HG03103 (cell line): ENCODE measurements at regions not wholly inside any gene's neighbourhood (a gene's known extent, or its start where the extent isn't known, plus 50 kb on each side); places are given as distances from the start of the nearest gene placed in this dataset.

ENCODE experiments used
- ATAC-seq: cut with Tn5 transposase; IDR thresholded peaks from one replicate; pipeline ENCODE4 v1.9.1; 2021; ENCODE audit warnings: low read depth; ENCODE audit not compliant: unreplicated experiment

DNA sequence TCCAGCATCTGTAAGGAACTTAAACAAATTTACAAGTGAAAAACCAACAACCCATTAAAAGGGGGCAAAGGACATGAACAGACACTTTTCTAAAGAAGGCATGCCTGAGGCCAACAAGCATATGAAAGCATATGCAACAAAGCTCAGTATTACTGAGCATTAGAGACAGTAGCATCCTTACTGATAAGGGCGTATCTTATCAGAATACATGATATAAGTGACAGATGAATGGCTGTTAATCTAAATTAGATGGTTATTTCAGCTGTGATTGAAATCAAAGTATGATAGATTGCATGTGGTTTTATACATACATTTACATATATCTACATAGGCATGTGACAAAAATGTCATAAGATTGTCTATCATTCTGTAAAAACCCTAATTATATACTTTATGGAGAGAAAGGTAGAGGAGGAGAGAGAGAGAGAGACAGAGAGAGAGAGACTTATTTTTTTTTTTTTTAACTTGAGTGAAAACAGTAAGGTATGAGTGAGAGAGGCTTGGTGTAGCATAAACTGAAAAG lies 1240.7 kb downstream of the FAM181B start:
- no peak for ATAC-seq

DNA sequence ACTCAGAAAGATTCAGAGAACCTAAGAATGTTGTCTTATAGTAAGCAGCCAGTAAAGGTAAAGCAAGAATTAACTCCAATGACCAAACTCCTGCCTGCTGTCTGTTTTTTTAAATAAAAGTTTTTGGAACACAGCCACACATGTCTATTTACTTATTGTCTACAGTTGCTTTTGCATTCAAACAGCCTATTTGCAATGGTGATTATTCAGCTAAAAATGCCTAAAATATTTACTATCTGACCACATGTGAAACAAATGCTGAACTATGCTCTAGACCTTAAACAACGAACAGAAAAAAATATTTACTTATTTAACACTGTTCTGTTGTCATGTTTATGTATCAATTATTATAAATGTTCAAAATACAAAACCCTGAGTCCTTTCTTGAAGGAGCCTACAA lies 1246.6 kb downstream of the FAM181B start:
- no peak for ATAC-seq

DNA sequence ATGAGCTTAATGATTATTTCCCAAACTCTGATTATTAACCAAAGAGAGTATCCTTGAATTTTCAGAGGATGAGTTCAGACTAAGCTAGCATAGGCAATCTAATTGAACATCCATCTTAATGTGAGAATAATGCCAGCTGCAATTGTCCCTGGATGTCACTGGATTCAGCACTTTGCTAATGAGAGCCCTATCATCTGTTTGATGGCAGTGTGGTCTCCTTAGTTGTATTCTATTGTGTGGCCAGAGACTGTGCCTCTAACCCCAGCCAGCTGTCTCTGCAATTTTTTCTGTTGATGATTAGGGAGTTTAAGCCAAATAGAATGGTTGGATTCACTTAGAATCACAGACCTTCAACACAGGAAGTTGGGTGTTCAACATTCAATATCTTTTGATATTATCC lies 1249.5 kb downstream of the FAM181B start:
- no peak for ATAC-seq

DNA sequence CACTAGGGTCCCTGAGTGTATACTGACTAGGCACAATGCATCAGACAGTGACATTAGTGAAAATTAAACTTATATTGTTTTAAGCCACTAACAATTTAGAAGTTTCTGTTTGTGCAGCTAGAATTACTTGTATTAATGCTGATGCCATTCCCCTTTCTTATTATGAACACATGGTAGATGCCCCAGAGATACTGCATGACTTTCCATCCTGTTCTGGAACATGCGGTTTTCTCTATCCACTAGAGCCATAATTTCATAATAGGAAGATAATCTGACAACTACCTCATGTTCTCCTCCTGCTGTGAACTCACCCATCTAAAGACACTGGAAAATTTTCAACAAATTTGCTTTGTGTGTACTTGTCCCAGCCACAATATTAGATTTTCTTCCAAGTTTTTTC lies 1256.4 kb downstream of the FAM181B start:
- ATAC-seq = no peak

DNA sequence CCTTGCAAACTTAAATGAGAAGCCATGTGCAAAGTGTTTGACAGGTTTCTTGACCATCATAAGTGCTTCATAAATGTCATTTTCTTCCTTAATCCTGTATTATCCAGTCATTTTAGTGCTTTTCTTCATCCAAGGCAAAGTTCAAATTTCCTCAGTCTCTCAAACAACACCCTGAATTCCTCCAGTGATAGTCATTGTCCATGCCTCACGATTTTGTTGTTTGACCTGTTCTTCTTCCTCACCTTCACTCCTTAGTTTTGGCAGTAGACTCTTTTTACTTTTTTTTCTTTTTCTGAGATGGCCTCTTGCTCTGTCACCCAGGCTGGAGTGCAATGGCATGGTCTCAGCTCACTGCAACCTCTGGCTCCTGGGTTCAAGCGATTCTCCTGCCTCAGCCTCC lies 1257.3 kb downstream of the FAM181B start:
- ATAC-seq = no peak

DNA sequence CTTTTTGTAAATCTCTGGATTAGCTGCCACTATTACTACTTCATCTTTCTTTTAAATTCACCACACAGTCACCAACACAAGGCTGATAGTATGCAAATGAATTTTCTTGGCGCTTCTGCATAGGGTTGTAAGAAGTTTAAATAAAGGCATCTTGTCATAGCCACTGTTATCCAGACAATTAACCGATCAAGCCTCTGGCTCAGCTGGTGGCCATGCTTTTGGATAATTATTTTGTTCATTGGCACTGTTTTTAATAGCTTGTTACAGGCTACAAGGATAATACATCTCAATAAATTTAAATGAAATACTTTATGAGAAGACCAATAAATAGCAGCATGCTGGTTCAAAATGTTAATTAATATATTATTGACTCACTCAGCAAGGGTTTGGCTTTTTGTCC lies 1261.0 kb downstream of the FAM181B start:
- no peak for ATAC-seq

DNA sequence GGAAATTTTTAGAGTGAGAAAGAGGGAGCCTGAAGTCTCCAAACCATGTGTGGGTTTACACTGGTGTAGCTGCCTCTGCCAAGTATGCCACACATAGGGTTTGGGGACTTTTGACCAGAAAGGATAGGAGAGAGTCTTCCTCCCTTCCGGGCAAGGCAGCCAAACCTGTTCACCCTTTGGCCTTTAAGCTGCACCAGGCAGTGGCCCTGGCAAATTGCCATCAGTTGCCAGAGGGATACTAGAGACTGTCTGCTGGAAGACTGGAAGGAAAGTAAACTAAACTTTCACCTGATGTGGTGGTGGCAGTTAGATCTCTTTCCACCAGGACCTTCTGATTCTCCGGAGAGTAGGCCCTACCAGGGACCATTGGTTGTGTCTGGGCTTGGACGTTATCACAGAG lies 1263.2 kb downstream of the FAM181B start:
- no peak for ATAC-seq

DNA sequence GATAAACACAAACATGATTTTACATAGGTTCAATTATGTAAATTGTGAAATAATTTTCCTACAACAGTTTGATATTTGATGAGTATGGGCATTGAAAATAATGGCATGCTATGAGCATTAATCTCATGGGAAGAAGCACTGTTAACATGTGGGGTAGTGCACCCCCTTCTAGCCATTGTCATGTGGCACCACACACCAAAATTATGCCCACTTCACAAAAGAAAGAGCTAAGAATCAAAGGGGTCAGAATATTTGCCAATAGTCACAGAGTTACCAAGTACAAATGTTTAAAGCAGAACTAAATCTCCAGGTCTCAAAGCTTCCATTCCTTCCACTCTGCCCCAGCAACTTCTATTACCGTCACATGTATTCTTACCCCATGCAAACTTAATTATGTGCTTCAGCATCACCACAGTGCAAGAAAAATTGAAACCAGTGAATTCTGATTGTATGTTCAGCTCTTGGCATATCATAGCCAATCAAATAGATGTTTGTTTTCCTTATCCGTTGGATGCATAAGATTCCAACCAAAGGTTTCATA lies 1273.8 kb downstream of the FAM181B start:
- ATAC-seq = no peak

DNA sequence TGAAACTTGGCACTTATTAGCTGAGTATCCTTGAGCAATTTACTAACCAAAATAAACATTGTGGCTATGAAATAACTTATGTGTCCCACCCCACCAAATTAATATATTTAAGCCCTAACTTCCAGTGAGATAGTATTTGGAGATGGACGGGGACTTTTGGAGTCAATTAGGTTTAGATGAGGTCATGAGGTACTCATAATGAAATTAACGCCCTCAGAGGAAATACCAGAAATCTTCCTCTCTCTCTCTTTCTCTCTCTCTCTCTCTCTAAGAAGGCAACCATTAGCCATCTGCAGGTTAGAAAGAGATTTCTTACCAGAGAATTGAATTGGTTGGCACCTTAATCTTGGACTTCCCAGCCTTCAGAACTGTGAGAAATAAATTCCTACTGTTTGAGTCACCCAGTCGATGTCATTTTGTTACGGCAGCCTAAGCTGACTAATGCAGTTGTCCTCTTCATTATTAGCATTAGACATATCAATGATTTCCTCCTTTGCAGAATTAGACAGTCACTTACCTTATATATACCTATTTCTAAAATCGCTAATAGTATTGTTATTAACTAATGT lies 1284.0 kb downstream of the FAM181B start:
- ATAC-seq = no peak

DNA sequence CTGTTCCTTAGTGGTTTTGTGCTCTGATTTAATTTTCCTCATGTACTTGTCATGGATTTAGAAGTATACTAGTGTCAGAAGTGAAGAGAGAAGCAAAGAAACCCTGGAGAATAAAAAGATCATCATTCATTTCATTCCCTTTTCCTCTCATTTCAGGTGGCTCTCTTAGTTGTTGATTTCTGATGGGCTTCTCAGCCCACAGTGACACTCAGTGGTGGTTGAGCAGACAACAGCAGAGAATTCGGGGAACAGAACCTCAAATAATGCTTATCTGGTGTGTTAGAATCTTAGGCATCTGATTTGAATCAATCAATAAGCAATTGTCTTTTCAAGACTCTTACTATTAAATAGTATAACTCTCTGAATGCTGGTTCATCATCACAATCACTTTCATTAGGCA lies 1289.4 kb downstream of the FAM181B start:
- no peak for ATAC-seq

DNA sequence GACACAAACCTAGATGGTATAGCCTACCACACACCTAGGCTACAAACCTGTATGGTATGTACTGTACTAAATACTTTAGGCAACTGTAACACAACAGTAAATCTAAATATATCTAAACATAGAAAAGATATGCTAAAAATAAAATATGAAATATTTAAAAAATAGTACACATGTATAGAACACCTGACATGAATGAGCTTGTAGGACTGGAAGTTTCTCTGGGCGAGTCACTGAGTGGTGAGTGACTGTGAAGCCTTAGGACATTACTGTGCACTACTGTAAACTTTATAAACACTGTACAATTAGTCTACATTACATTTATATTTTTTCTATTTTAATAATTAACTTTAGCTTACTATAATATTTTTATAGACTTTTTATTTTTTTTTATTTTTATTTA lies 1301.3 kb downstream of the FAM181B start:
- no peak for ATAC-seq

DNA sequence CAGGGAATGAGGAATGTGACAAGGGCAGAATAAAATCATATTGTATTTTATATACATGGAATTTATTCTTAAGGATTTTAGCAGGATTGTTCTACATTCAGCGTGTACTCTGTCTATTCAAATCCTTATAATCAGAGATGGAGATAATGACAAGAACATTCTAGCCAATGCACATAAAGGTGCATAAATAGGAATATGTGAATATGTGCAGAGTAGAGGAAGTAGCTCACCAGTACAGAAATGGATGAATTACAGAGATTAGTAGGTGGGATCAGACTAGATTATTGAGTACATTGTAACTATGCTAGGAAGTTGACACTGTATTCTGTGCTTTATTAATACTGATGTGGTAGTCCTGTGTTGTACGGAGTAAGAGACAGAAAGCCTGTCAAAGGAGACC lies 1308.8 kb downstream of the FAM181B start:
- no peak for ATAC-seq

DNA sequence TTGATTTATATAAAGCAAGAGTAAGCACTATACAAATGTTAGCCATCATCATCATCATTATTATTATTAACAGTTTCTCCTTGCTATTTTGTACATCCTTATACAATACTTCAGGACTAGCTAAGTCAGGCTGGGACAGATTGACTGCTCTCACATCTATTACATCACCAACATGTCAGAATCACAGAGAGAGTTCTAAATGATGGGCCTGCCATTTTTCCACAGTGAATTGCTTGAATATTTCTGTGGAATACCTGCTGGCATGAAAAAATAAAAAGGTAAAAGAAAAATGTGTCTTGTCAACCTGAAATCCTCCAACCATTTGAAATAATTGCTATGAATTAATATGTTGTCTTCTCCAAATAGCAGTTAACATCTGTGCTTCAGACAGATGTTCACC lies 1311.3 kb downstream of the FAM181B start:
- ATAC-seq = no peak

DNA sequence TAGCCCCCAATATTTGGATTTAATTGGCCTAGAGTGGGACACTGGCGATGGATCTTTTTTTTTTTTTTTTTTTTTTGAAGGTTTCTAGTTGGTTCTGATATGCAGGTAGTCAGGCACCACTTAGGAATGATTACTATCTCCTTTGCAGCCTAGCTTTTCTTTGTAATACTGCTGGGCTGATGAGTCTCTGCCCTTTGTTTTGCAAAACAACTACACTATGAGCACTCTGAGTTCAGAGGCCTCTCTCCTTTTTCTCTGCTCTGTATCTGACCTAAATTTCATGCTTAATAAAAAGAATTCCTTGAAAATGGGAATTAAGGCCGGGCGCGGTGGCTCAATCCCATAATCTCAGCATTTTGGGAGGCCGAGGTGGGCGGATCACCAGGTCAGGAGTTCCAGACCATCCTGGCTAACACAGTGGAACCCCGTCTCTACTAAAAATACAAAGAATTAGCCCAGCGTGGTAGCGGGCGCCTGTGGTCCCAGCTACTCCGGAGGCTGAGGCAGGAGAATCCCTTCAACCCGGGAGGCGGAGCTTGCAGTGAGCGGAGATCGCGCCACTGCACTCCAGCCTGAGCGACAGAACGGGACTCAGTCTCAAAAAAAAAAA lies 1312.3 kb downstream of the FAM181B start:
- no peak for ATAC-seq

DNA sequence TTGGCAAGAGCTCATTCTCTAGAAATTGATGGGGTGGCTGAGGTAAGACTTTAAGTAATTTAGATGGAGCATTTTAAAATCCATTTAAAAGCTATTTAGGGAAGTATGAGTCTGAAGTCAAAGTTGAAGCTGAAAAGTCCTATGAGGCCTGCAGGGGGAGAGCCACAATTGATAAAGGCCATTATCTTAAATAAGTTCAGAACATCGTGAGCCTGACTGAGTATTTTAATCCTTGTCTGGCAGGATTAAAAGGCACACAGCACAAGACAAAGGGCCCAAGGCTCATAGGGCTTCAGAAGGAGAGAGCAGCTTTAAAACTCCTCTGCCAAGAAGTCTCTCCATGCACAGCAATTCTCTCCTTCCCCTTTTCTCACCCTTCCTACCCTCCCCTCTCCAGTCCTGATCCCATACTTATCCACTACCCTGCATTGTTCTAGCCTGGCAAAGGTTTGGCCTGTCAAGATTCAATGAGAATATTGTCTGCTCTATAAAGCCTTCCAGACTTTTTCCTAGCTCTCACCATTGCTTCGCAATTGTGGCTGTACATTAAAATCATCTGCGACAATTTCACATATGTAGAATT lies 1312.9 kb downstream of the FAM181B start:
- ATAC-seq = no peak

DNA sequence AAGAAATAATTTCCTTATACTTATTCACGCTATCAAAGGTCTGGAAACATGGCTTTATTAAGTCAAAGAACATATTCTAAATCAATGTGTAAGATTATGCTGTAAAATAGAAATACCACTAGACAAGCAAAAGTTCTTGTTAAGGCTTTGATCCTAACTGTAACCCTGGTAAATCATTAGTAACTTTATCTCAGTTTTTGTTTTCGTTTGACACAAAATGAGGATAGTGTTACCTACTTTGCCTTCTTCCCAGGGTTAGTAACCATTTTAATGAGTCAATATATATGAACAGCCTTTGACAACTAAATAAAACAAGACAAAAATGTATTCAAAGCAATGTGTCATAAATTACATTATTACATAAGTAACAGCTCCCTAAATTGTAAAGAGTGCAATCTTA lies 1336.3 kb downstream of the FAM181B start:
- ATAC-seq = no peak

DNA sequence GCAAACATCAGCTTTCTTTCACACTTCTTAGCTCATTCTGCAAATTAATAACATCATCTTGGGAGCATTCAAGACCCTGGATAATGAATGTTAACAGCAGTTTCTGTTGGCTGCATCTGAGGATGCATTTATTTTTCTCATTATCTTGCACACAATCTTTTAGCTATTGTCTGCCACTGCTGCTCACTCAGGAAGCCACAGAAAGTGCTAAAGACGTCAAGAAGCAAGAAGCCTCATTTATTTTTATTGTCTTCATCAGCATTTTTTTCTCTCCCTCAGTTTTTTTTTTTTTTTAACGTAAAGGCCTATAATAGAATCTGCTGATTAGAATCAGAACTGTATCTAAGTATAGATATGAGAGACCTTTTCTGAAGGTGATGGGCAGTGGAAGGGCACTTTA lies 1339.4 kb downstream of the FAM181B start:
- ATAC-seq = no peak

DNA sequence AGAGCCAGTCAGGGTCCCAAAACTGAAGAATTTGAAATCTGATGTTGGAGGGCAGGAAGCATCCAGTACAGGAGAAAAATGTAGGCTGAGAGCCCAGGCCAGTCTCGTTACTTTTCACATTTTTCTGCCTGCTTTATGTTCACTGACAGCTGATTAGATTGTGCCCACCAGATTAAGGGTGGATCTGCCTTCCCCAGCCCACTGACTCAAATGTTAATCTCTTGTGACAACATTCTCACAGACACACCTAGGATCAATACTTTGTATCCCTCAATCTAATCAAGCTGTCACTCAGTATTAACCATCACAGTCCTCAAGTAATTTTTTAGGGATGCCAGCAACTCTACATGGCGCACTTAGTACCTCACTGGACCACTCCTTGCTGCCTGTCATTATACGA lies 1345.3 kb downstream of the FAM181B start:
- no peak for ATAC-seq

DNA sequence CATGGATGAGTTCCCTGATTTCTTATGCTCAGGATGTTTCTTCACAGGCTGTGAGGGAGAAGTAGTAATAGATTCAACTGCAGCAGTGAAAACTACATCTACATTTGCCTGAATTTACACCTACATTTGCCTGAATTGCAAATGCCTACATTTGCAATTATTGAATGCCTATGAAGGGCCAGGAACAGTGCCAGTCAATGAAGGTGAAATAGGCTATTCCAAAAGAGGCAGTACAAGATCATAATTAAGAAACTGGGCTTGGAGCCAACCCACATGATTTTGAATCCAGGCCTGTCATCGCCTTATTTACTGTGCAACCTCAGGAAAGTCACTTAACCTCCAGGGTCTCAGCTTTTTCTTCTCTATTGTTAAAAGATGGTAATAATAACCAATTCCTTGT lies 1353.3 kb downstream of the FAM181B start:
- ATAC-seq = no peak

DNA sequence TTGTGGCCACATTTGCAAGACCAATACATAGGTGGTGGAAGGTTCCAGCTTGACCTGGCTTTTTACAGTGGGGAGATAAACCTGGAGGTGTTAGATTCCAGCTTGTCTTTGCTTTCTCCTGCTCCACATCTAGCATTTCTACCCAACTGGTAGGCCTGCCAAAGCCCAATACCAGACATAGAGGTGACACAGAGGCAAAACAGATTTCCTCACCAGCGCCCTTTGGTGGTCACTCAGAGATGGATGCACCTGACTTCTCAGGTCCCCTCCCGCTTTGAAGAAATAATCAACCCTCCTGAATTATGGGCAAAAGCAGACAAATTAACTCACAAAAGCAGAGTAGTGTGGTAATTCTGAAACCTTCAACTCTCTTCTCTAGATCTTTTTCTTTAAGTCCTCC lies 1356.2 kb downstream of the FAM181B start:
- ATAC-seq = no peak

DNA sequence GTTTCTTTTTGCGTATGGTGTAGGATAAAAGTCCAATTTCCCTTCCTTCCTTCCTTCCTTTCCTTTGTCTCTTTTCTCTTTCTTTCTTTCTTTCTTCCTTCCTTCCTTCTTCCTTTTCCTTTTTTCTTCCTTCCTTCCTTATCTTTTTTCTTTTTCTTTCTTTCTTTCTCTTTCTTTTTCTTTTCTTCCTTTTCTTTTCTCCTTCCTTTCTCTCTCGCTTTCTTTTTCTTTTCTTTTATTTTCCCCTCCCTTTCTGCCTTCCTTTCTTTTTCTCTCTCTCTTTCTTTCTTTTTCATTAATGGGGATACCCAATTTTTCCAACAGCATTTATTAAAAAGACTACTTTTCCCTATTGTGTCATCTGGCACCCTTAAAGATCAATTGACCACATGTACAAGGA lies 1359.7 kb downstream of the FAM181B start:
- ATAC-seq = no peak

DNA sequence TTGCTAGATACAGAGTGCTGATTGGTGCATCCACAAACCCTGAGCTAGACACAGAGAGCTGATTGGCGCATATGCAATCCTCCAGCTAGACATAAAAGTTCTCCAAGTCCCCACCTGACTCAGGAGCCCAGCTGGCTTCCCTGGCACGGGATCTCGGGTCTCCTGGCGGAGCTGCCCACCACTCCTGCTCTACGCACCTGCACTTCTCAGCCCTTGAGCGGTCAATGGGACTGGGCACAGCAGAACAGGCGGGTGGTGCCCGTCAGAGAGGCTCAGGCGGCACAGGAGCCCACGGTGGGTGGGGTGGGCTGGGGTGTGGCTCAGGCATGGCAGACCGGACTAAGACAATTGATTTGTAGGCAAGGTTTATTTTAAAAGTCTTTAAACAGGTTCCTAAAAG lies 1365.5 kb downstream of the FAM181B start:
- ATAC-seq = no peak
